ENCODE measurements at regions not wholly inside any gene's neighbourhood (a gene's known extent, or its start where the extent isn't known, plus 50 kb on each side); places are given as distances from the start of the nearest gene placed in this dataset.

- H3K4me3 ChIP-seq = no peak overlapping the region
Observed at GRCh38 chrX:84737471-84737871, 235.2 kb upstream of the HDX start.

GRCh38 chrX:84747516-84747915 lies 245.3 kb upstream of the HDX start:
- Histone ChIP-seq H3K4me3 (no peak overlapping the region), H3K27me3 (no peaks in the 10 kb centered on the region), H3K36me3 (no peaks in the 10 kb centered on the region), H3K9me3 (no peaks in the 10 kb centered on the region), H3K4me1 (no peaks in the 10 kb centered on the region), H3K27ac (no peak overlapping the region)
- DNase-seq = no peak
- TF ChIP-seq POLR2AphosphoS5 (IDR thresholded peaks at IDR 0.05) (no peak), EP300 (IDR thresholded peaks at IDR 0.05) (no peak), POLR2A (IDR thresholded peaks at IDR 0.05) (no peak), CTCF (IDR thresholded peaks at IDR 0.05) (no peak)
- WGBS, 2 donors = 81 to 86% methylated on average over 5 of the region's 5 CpGs
- intact Hi-C loops (cut with DNase I) = no loop called here

More at GRCh38 chrX:84737471-84737871, 235.2 kb upstream of the HDX start:
- H3K4me1 ChIP-seq = no peaks in the 10 kb centered on the region
- H3K9me3 ChIP-seq = no peaks in the 10 kb centered on the region
- no peak for TF ChIP-seq EP300 (IDR thresholded peaks at IDR 0.05)
- no peak for TF ChIP-seq CTCF (IDR thresholded peaks at IDR 0.05)
- no peak for TF ChIP-seq POLR2A (IDR thresholded peaks at IDR 0.05)
- no peak for TF ChIP-seq POLR2AphosphoS5 (IDR thresholded peaks at IDR 0.05)
- H3K27ac ChIP-seq = no peak overlapping the region
- H3K27me3 ChIP-seq = peaks cover 0 to 5% (median 0%) of the 10 kb centered on the region in 3 donors
- 69 to 79% methylated on average over 4 of the region's 4 CpGs for WGBS, 2 donors
- DNase-seq = no peak
- H3K36me3 ChIP-seq = no peaks in the 10 kb centered on the region
- intact Hi-C loops (cut with DNase I) = no loop called here

GRCh38 chrX:84748965-84749656 lies 246.9 kb upstream of the HDX start:
- DNase-seq = no peak
- intact Hi-C loops (cut with DNase I) = no loop called here
- Histone ChIP-seq H3K4me1 (no peaks in the 10 kb centered on the region), H3K9me3 (no peaks in the 10 kb centered on the region), H3K27ac (no peak overlapping the region), H3K36me3 (no peaks in the 10 kb centered on the region), H3K27me3 (no peaks in the 10 kb centered on the region), H3K4me3 (no peak overlapping the region)
- no peak for TF ChIP-seq POLR2AphosphoS5 (IDR thresholded peaks at IDR 0.05)
- no peak for TF ChIP-seq CTCF (IDR thresholded peaks at IDR 0.05)
- TF ChIP-seq POLR2A (IDR thresholded peaks at IDR 0.05) = no peak
- no peak for TF ChIP-seq EP300 (IDR thresholded peaks at IDR 0.05)
- 23 to 71% methylated on average over 6 of the region's 6 CpGs for WGBS, 2 donors

GRCh38 chrX:84760560-84760959 lies 243.1 kb upstream of the APOOL start:
- TF ChIP-seq CTCF (IDR thresholded peaks at IDR 0.05) = no peak
- TF ChIP-seq EP300 (IDR thresholded peaks at IDR 0.05) = no peak
- no peak for TF ChIP-seq POLR2A (IDR thresholded peaks at IDR 0.05)
- no peak for TF ChIP-seq POLR2AphosphoS5 (IDR thresholded peaks at IDR 0.05)
- no peaks in the 10 kb centered on the region for H3K27me3 ChIP-seq
- DNase-seq = no peak
- intact Hi-C loops (cut with DNase I) = no loop called here
- no peak overlapping the region for H3K27ac ChIP-seq
- H3K4me3 ChIP-seq = no peak overlapping the region
- no peaks in the 10 kb centered on the region for H3K9me3 ChIP-seq
- no peaks in the 10 kb centered on the region for H3K4me1 ChIP-seq
- WGBS, 2 donors = 87 to 97% methylated on average over 1 of the region's 1 CpG
- H3K36me3 ChIP-seq = no peaks in the 10 kb centered on the region

GRCh38 chrX:84796321-84796720 lies 207.4 kb upstream of the APOOL start:
- H3K4me3 ChIP-seq = no peak overlapping the region
- 96 to 100% methylated on average over 1 of the region's 1 CpG for WGBS, 2 donors
- TF ChIP-seq EP300 (IDR thresholded peaks at IDR 0.05) = no peak
- no peak for TF ChIP-seq POLR2AphosphoS5 (IDR thresholded peaks at IDR 0.05)
- no peak for TF ChIP-seq POLR2A (IDR thresholded peaks at IDR 0.05)
- no peak for TF ChIP-seq CTCF (IDR thresholded peaks at IDR 0.05)
- no peaks in the 10 kb centered on the region for H3K36me3 ChIP-seq
- H3K9me3 ChIP-seq = no peaks in the 10 kb centered on the region
- H3K4me1 ChIP-seq = no peaks in the 10 kb centered on the region
- intact Hi-C loops (cut with DNase I) = no loop called here
- H3K27ac ChIP-seq = no peak overlapping the region
- no peaks in the 10 kb centered on the region for H3K27me3 ChIP-seq
- DNase-seq = no peak
